Smooth muscle cell (in vitro differentiated cells): ENCODE measurements at regions not wholly inside any gene's neighbourhood (a gene's known extent, or its start where the extent isn't known, plus 50 kb on each side); places are given as distances from the start of the nearest gene placed in this dataset.

ENCODE experiments used
- DNase-seq: peaks from one replicate; lab custom pipeline; 2025; ENCODE audit not compliant: unreplicated experiment; lab: John Stamatoyannopoulos, UW
- H2AFZ ChIP-seq: fragments of 200-600 bp; sonication (generic); 2 replicates; pipeline ENCODE4 v1.6.0; 2016; ENCODE audit warnings: antibody characterized with exemption, low read depth, mild to moderate bottlenecking
- H3F3A ChIP-seq: fragments of 200-600 bp; sonication (generic); 2 replicates; pipeline ENCODE4 v1.6.0; 2017; ENCODE audit warnings: antibody characterized with exemption, low read depth
- H3K27ac ChIP-seq: fragments of 200-600 bp; sonication (generic); 2 replicates; pipeline ENCODE4 v1.5.1; 2016; ENCODE audit warnings: low read depth, mild to moderate bottlenecking
- H3K27me3 ChIP-seq: fragments of 200-600 bp; sonication (generic); 2 replicates; pipeline ENCODE4 v1.6.1; 2016; ENCODE audit warnings: low read depth, mild to moderate bottlenecking
- H3K36me3 ChIP-seq: fragments of 200-600 bp; sonication (generic); 2 replicates; pipeline ENCODE4 v1.5.1; 2016; ENCODE audit warnings: low read depth
- H3K4me1 ChIP-seq: fragments of 200-600 bp; sonication (generic); 2 replicates; pipeline ENCODE4 v1.5.1; 2016; ENCODE audit warnings: low read depth
- H3K4me2 ChIP-seq: fragments of 200-600 bp; sonication (generic); 2 replicates; pipeline ENCODE4 v1.6.0; 2016; ENCODE audit warnings: mild to moderate bottlenecking
- H3K4me3 ChIP-seq: fragments of 200-600 bp; sonication (generic); 2 replicates; pipeline ENCODE4 v1.5.1; 2016; ENCODE audit warnings: mild to moderate bottlenecking
- H3K79me2 ChIP-seq: fragments of 200-600 bp; sonication (generic); 2 replicates; pipeline ENCODE4 v1.6.0; 2016; ENCODE audit warnings: low read depth, mild to moderate bottlenecking
- H3K9ac ChIP-seq: fragments of 200-600 bp; sonication (generic); 2 replicates; pipeline ENCODE4 v1.6.0; 2016; ENCODE audit warnings: low read depth
- H3K9me3 ChIP-seq: fragments of 200-600 bp; sonication (generic); replicated peaks from 2 replicates; pipeline ENCODE4 v1.5.1; 2016; ENCODE audit warnings: low read depth
- H4K20me1 ChIP-seq: fragments of 200-600 bp; sonication (generic); 2 replicates; pipeline ENCODE4 v1.6.0; 2016; ENCODE audit warnings: low read depth
- CTCF ChIP-seq: fragments of 200-600 bp; sonication (generic); IDR thresholded peaks from 2 replicates; pipeline ENCODE4 v1.5.1; 2017; ENCODE audit warnings: borderline replicate concordance, mild to moderate bottlenecking, antibody characterized with exemption; ENCODE audit not compliant: insufficient read depth, poor library complexity, severe bottlenecking
- WGBS: methylation state at CpG from one replicate; pipeline ENCODE4 v1.1.7; 2016; ENCODE audit warnings: low lambda C conversion rate; 5-methylcytosine and 5-hydroxymethylcytosine counted together

GRCh38 chr10:28781296-28781695 is 104.0 kb downstream of the BAMBI start:
- no peaks in the 10 kb centered on the region for H3K9me3 ChIP-seq
- DNase-seq: no peak
- WGBS: 95% methylated on average over 5 of the region's 5 CpGs

GRCh38 chr10:28783087-28783486 is 105.8 kb downstream of the BAMBI start:
- H3K27ac ChIP-seq: no peak overlapping the region
- no peak overlapping the region for H3K4me3 ChIP-seq
- H3K9me3 ChIP-seq: no peaks in the 10 kb centered on the region
- H4K20me1 ChIP-seq: no peaks in the 10 kb centered on the region
- no peak overlapping the region for H3K9ac ChIP-seq
- peaks cover 9% of the 10 kb centered on the region for H3K4me1 ChIP-seq
- H3K36me3 ChIP-seq: no peaks in the 10 kb centered on the region
- H3K4me2 ChIP-seq: peak overlapping the region; percentile 9
- no peak for TF ChIP-seq CTCF
- H3K27me3 ChIP-seq: no peaks in the 10 kb centered on the region
- H3F3A ChIP-seq: no peaks in the 10 kb centered on the region
- DNase-seq: no peak
- H3K79me2 ChIP-seq: no peaks in the 10 kb centered on the region
- WGBS: 30% methylated on average over 5 of the region's 5 CpGs
- peak overlapping the region; percentile 60 for H2AFZ ChIP-seq

More at GRCh38 chr10:28781296-28781695, 104.0 kb downstream of the BAMBI start:
- no peaks in the 10 kb centered on the region for H3K27me3 ChIP-seq
- H3F3A ChIP-seq: no peaks in the 10 kb centered on the region
- no peaks in the 10 kb centered on the region for H3K79me2 ChIP-seq
- no peak overlapping the region for H3K4me3 ChIP-seq
- no peaks in the 10 kb centered on the region for H4K20me1 ChIP-seq
- H3K27ac ChIP-seq: no peak overlapping the region
- H3K4me2 ChIP-seq: no peak overlapping the region
- H3K4me1 ChIP-seq: peaks cover 9% of the 10 kb centered on the region
- H2AFZ ChIP-seq: no peak overlapping the region
- H3K36me3 ChIP-seq: no peaks in the 10 kb centered on the region
- no peak for TF ChIP-seq CTCF
- no peak overlapping the region for H3K9ac ChIP-seq

- H3K4me2 ChIP-seq: peak overlapping the region; percentile 45
- no peak overlapping the region for H3K9ac ChIP-seq
- H3K79me2 ChIP-seq: no peaks in the 10 kb centered on the region
- no peaks in the 10 kb centered on the region for H3K27me3 ChIP-seq
- no peaks in the 10 kb centered on the region for H3K36me3 ChIP-seq
- no peaks in the 10 kb centered on the region for H3K9me3 ChIP-seq
- peaks cover 5% of the 10 kb centered on the region for H3K4me1 ChIP-seq
- no peaks in the 10 kb centered on the region for H3F3A ChIP-seq
- WGBS: 27% methylated on average over 5 of the region's 5 CpGs
- H3K27ac ChIP-seq: no peak overlapping the region
- TF ChIP-seq CTCF: no peak
- no peaks in the 10 kb centered on the region for H4K20me1 ChIP-seq
- H3K4me3 ChIP-seq: no peak overlapping the region
- DNase-seq: no peak
- peak overlapping the region; percentile 75 for H2AFZ ChIP-seq
These were observed 107.7 kb downstream of the BAMBI start for GRCh38 chr10:28785018-28785417.

GRCh38 chr10:28788252-28788651 is 110.9 kb downstream of the BAMBI start:
- H2AFZ ChIP-seq: no peak overlapping the region
- H3K9ac ChIP-seq: no peak overlapping the region
- no peak overlapping the region for H3K27ac ChIP-seq
- no peaks in the 10 kb centered on the region for H4K20me1 ChIP-seq
- H3K4me2 ChIP-seq: no peak overlapping the region
- WGBS: 98% methylated on average over 2 of the region's 2 CpGs
- TF ChIP-seq CTCF: no peak
- no peaks in the 10 kb centered on the region for H3K79me2 ChIP-seq
- no peaks in the 10 kb centered on the region for H3K36me3 ChIP-seq
- H3K4me3 ChIP-seq: no peak overlapping the region
- peaks cover 2% of the 10 kb centered on the region for H3K4me1 ChIP-seq
- no peaks in the 10 kb centered on the region for H3K27me3 ChIP-seq
- DNase-seq: no peak
- no peaks in the 10 kb centered on the region for H3K9me3 ChIP-seq
- H3F3A ChIP-seq: no peaks in the 10 kb centered on the region
